Endothelial cell (in vitro differentiated cells): ENCODE measurements at regions not wholly inside any gene's neighbourhood (a gene's known extent, or its start where the extent isn't known, plus 50 kb on each side); places are given as distances from the start of the nearest gene placed in this dataset.

ENCODE experiments used
- DNase-seq: peaks from one replicate; pipeline ENCODE4 v3.0.0; 2021; ENCODE audit warnings: low spot score
- H3K27ac Mint-ChIP-seq: one replicate; pipeline ENCODE4 v1.8.0; 2021; ENCODE audit warnings: mixed read lengths, inconsistent platforms; ENCODE audit not compliant: unreplicated experiment
- H3K27me3 Mint-ChIP-seq: one replicate; pipeline ENCODE4 v1.8.0; 2021; ENCODE audit warnings: mild to moderate bottlenecking, moderate library complexity, mixed read lengths, inconsistent platforms; ENCODE audit not compliant: unreplicated experiment
- H3K36me3 Mint-ChIP-seq: one replicate; pipeline ENCODE4 v1.8.0; 2021; ENCODE audit warnings: mild to moderate bottlenecking, low read depth, mixed read lengths, inconsistent platforms; ENCODE audit not compliant: unreplicated experiment
- H3K4me1 Mint-ChIP-seq: one replicate; pipeline ENCODE4 v1.8.0; 2021; ENCODE audit warnings: mild to moderate bottlenecking, mixed read lengths, inconsistent platforms; ENCODE audit not compliant: unreplicated experiment
- H3K4me3 Mint-ChIP-seq: one replicate; pipeline ENCODE4 v1.8.0; 2021; ENCODE audit warnings: mild to moderate bottlenecking, mixed read lengths, inconsistent platforms; ENCODE audit not compliant: unreplicated experiment
- H3K9me3 Mint-ChIP-seq: one replicate; pipeline ENCODE4 v1.8.0; 2021; ENCODE audit warnings: mixed read lengths, inconsistent platforms; ENCODE audit not compliant: unreplicated experiment
- CTCF ChIP-seq: fragments of 200-600 bp; sonication (generic); IDR thresholded peaks from one replicate; pipeline ENCODE4 v1.5.0; 2021; ENCODE audit warnings: antibody characterized with exemption; ENCODE audit not compliant: unreplicated experiment

GRCh38 chr3:18481946-18482548, 56.9 kb upstream of the SATB1 start:
- Mint-ChIP-seq H3K4me3 (no peak overlapping the region), H3K9me3 (no peaks in the 10 kb centered on the region), H3K27ac (no peak overlapping the region), H3K27me3 (no peaks in the 10 kb centered on the region), H3K36me3 (no peaks in the 10 kb centered on the region), H3K4me1 (no peaks in the 10 kb centered on the region)
- TF ChIP-seq CTCF: no peak
- no peak for DNase-seq

- H3K36me3 Mint-ChIP-seq: no peaks in the 10 kb centered on the region
- H3K27me3 Mint-ChIP-seq: no peaks in the 10 kb centered on the region
- no peak overlapping the region for H3K4me3 Mint-ChIP-seq
- H3K27ac Mint-ChIP-seq: no peak overlapping the region
- H3K9me3 Mint-ChIP-seq: no peaks in the 10 kb centered on the region
- no peak for DNase-seq
- H3K4me1 Mint-ChIP-seq: no peaks in the 10 kb centered on the region
- TF ChIP-seq CTCF: no peak
Observed at GRCh38 chr3:18477620-18478019, 52.5 kb upstream of the SATB1 start.
